Nephron progenitor cell (in vitro differentiated cells): ENCODE measurements at regions not wholly inside any gene's neighbourhood (a gene's known extent, or its start where the extent isn't known, plus 50 kb on each side); places are given as distances from the start of the nearest gene placed in this dataset.

Experiments
- DNase-seq: peaks from one replicate; pipeline ENCODE4 v3.0.0; 2021
- H3K27ac Mint-ChIP-seq: 2 replicates; pipeline ENCODE4 v1.8.0; 2021; ENCODE audit warnings: mild to moderate bottlenecking, moderate library complexity, mixed read lengths
- H3K27me3 Mint-ChIP-seq: 2 replicates; pipeline ENCODE4 v1.8.0; 2021; ENCODE audit warnings: mild to moderate bottlenecking, low read depth, mixed read lengths; ENCODE audit not compliant: poor library complexity
- H3K36me3 Mint-ChIP-seq: 2 replicates; pipeline ENCODE4 v1.8.0; 2021; ENCODE audit warnings: low read depth, mixed read lengths
- H3K4me1 Mint-ChIP-seq: 2 replicates; pipeline ENCODE4 v1.8.0; 2021; ENCODE audit warnings: mixed read lengths
- H3K4me3 Mint-ChIP-seq: 2 replicates; pipeline ENCODE4 v1.8.0; 2021; ENCODE audit warnings: mild to moderate bottlenecking, moderate library complexity, mixed read lengths
- H3K9me3 Mint-ChIP-seq: 2 replicates; pipeline ENCODE4 v1.8.0; 2021; ENCODE audit warnings: mild to moderate bottlenecking, moderate library complexity, mixed read lengths
- TF ChIP-seq, protein P1 (sequence below): fragments of 200-600 bp; sonication (generic); IDR thresholded peaks from 2 replicates; pipeline ENCODE4 v1.5.0; 2021; ENCODE audit warnings: antibody characterized with exemption

DNA sequence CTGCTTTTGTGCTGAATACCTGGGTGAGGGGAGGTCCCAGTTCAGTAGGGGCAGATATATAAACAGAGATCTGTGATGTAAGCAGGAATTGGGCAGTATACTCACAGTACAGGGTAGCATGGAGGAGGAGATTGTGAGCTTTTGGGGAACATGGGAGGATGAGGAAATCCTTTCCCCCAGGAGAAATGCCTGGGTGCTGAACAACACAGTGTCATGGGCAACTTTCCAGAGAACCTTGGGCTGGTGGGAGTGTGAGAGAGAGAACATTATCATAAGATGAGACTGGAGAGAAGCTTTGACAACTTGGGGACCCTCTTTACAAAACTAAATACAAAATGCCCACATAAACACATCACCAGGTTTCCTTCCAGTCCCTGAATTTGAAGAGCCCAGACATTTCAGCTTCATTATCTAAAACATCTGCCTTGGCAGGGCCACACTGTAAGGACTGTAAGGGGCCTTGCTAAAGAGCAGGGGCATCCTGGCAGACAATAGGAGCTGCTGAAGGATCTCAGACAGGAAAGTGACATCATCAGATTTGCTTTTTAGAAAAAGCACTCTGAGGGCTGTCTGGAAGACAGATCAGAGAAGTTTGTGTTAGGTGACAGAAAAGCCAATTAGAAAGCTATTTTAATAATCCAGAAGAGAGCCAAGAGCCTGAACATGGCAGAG lies 105.1 kb upstream of the FOXN2 start:
- no peak for DNase-seq
- TF ChIP-seq, protein P1, sequence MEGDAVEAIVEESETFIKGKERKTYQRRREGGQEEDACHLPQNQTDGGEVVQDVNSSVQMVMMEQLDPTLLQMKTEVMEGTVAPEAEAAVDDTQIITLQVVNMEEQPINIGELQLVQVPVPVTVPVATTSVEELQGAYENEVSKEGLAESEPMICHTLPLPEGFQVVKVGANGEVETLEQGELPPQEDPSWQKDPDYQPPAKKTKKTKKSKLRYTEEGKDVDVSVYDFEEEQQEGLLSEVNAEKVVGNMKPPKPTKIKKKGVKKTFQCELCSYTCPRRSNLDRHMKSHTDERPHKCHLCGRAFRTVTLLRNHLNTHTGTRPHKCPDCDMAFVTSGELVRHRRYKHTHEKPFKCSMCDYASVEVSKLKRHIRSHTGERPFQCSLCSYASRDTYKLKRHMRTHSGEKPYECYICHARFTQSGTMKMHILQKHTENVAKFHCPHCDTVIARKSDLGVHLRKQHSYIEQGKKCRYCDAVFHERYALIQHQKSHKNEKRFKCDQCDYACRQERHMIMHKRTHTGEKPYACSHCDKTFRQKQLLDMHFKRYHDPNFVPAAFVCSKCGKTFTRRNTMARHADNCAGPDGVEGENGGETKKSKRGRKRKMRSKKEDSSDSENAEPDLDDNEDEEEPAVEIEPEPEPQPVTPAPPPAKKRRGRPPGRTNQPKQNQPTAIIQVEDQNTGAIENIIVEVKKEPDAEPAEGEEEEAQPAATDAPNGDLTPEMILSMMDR: no peak
- Mint-ChIP-seq H3K9me3 (peaks cover 3% of the 10 kb centered on the region), H3K4me3 (no peak overlapping the region), H3K4me1 (no peaks in the 10 kb centered on the region), H3K27ac (no peak overlapping the region), H3K27me3 (no peaks in the 10 kb centered on the region), H3K36me3 (no peaks in the 10 kb centered on the region)

DNA sequence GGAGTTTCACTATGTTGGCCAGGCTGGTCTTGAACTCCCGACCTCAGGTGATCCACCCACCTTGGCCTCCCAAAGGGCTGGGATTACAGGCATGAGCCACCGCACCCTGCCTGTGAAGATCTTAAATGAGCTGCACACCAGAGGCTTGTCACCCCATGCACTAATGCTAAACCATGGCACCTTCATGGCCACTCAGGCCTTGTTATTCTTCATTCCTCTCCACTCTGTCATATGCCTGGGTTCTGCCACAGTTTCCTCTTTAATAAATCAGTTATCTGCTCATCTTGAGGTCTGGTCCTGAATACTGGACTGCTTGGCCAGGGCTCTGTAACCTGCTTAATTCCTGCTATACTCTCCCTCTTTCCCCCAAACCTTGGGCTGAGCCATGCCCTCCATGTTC lies 104.3 kb upstream of the FOXN2 start:
- Mint-ChIP-seq H3K9me3 (peaks cover 3% of the 10 kb centered on the region), H3K4me3 (no peak overlapping the region), H3K27me3 (no peaks in the 10 kb centered on the region), H3K36me3 (no peaks in the 10 kb centered on the region), H3K27ac (no peak overlapping the region), H3K4me1 (no peaks in the 10 kb centered on the region)
- TF ChIP-seq, protein P1: no peak
- no peak for DNase-seq

DNA sequence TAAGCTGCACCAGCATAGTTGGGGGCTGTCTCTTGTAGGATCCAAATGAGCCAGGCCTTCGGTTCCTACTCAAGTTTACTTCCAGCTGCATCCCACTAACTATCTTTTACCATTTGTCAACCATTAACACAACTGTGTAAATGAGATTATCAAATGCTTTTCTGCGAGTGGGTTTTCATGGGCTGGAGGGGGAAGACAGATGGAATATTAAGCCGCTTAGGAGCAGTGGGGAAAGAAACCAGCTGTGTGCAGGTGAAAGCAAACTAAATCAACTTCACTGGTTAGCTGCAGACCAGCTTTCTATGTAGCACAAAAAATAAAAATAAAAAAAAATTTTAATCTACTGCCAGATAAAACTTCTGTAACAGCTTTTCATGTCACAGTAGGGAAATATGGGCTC lies 100.8 kb upstream of the FOXN2 start:
- Mint-ChIP-seq H3K27ac (no peak overlapping the region), H3K4me3 (no peak overlapping the region), H3K36me3 (no peaks in the 10 kb centered on the region), H3K27me3 (no peaks in the 10 kb centered on the region), H3K4me1 (no peaks in the 10 kb centered on the region), H3K9me3 (peaks cover 3% of the 10 kb centered on the region)
- no peak for DNase-seq
- TF ChIP-seq, protein P1: no peak

DNA sequence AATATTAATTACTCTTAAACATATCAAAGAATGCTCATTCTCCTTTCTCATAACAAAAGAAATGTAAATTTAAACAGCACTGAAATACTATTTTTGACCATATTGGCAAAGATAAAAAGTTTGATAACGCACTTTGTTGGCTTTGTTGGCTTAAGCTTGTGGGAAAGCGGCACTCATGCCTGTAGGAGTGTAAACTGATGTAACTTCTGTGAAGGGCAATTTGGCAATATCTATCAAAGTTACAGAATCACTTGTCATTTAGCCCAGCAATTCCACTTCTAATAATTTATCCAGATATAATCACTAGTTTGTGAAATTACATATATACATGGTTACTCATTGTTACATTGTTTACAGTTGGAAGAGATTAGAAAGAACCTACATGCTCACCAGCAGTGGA lies 96.3 kb upstream of the FOXN2 start:
- H3K4me1 Mint-ChIP-seq: no peaks in the 10 kb centered on the region
- no peak overlapping the region for H3K4me3 Mint-ChIP-seq
- H3K36me3 Mint-ChIP-seq: no peaks in the 10 kb centered on the region

DNA sequence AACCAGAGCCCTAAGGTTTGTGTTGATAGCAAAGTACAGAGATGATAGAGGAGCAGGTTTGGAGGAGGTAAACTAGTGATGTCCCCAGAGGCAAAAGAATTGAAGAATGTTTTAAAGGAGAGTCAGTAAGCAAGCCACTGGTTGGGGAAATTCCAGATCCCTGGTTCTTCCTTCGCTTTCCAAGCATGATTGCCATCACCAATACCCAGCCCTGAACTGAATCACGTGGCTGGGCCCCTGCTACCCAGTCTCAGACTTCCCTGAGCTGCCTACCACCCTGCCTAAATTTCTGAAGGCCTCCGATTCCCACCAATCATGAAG lies 95.3 kb upstream of the FOXN2 start:
- no peaks in the 10 kb centered on the region for H3K9me3 Mint-ChIP-seq
- TF ChIP-seq, protein P1: no peak
- no peaks in the 10 kb centered on the region for H3K36me3 Mint-ChIP-seq

More for the DNA sequence above, 96.3 kb upstream of the FOXN2 start:
- H3K9me3 Mint-ChIP-seq: peaks cover 2% of the 10 kb centered on the region
- DNase-seq: no peak
- no peaks in the 10 kb centered on the region for H3K27me3 Mint-ChIP-seq
- H3K27ac Mint-ChIP-seq: no peak overlapping the region
- TF ChIP-seq, protein P1: no peak

More for the DNA sequence above, 95.3 kb upstream of the FOXN2 start:
- Mint-ChIP-seq H3K4me3 (no peak overlapping the region), H3K27me3 (no peaks in the 10 kb centered on the region), H3K4me1 (no peaks in the 10 kb centered on the region), H3K27ac (no peak overlapping the region)
- DNase-seq: no peak
